Loucy (cell line): ENCODE measurements at regions not wholly inside any gene's neighbourhood (a gene's known extent, or its start where the extent isn't known, plus 50 kb on each side); places are given as distances from the start of the nearest gene placed in this dataset.

Source experiments
- H2AFZ ChIP-seq: fragments of 200-600 bp; sonication (generic); 2 replicates; pipeline ENCODE4 v1.6.0; 2016; ENCODE audit warnings: antibody characterized with exemption, mild to moderate bottlenecking, low read length, moderate library complexity
- H3F3A ChIP-seq: fragments of 200-600 bp; 2 replicates; pipeline ENCODE4 v1.6.0; 2016; ENCODE audit warnings: antibody characterized with exemption, low read depth, mild to moderate bottlenecking
- H3K27me3 ChIP-seq: fragments of 200-600 bp; sonication (generic); 2 replicates; pipeline ENCODE4 v1.6.1; 2014; ENCODE audit warnings: low read length, mild to moderate bottlenecking; ENCODE audit not compliant: insufficient read depth, poor library complexity, severe bottlenecking
- H3K36me3 ChIP-seq: fragments of 200-600 bp; sonication (generic); 2 replicates; pipeline ENCODE4 v1.6.1; 2016; ENCODE audit warnings: low read length; ENCODE audit not compliant: insufficient read depth
- H3K4me1 ChIP-seq: fragments of 200-600 bp; sonication (generic); 2 replicates; pipeline ENCODE4 v1.5.1; 2014; ENCODE audit warnings: low read length, mild to moderate bottlenecking; ENCODE audit not compliant: insufficient read depth, poor library complexity, severe bottlenecking
- H3K4me2 ChIP-seq: fragments of 200-600 bp; sonication (generic); 2 replicates; pipeline ENCODE4 v1.6.0; 2014; ENCODE audit warnings: antibody characterized with exemption, low read length, low read depth, mild to moderate bottlenecking; ENCODE audit not compliant: poor library complexity, severe bottlenecking
- H3K4me3 ChIP-seq: fragments of 200-600 bp; sonication (generic); 2 replicates; pipeline ENCODE4 v1.5.1; 2014; ENCODE audit warnings: low read length, mild to moderate bottlenecking, mixed read lengths; ENCODE audit not compliant: poor library complexity, severe bottlenecking
- H3K79me2 ChIP-seq: fragments of 200-600 bp; sonication (generic); 2 replicates; pipeline ENCODE4 v1.6.1; 2014; ENCODE audit warnings: low read length; ENCODE audit not compliant: insufficient read depth
- H3K9ac ChIP-seq: fragments of 200-600 bp; sonication (generic); 2 replicates; pipeline ENCODE4 v1.6.0; 2014; ENCODE audit warnings: mild to moderate bottlenecking, low read depth, low read length, moderate library complexity; ENCODE audit not compliant: poor library complexity, severe bottlenecking
- H3K9me2 ChIP-seq: fragments of 200-600 bp; sonication (generic); replicated peaks from 2 replicates; pipeline ENCODE4 v1.6.1; 2016; ENCODE audit warnings: low read depth, low read length, mixed read lengths
- H3K9me3 ChIP-seq: fragments of 200-600 bp; sonication (generic); 2 replicates; pipeline ENCODE4 v1.6.1; 2014; ENCODE audit warnings: mild to moderate bottlenecking, antibody characterized with exemption, low read length, low read depth; ENCODE audit not compliant: insufficient read depth
- H4K20me1 ChIP-seq: fragments of 200-600 bp; sonication (generic); 2 replicates; pipeline ENCODE4 v1.6.0; 2014; ENCODE audit warnings: antibody characterized with exemption, low read length, mild to moderate bottlenecking; ENCODE audit not compliant: insufficient read depth, poor library complexity, severe bottlenecking
- CTCF ChIP-seq: fragments of 200-600 bp; sonication (generic); conservative IDR thresholded peaks from 2 replicates; pipeline ENCODE4 v1.5.1; 2014; ENCODE audit warnings: mild to moderate bottlenecking, antibody characterized with exemption, low read length
- EZH2phosphoT487 ChIP-seq: fragments of 200-600 bp; IDR thresholded peaks from 2 replicates; pipeline ENCODE4 v1.6.1; 2018; ENCODE audit warnings: antibody characterized with exemption, mild to moderate bottlenecking, moderate library complexity, borderline replicate concordance

- Histone ChIP-seq H3K79me2 (no peaks in the 10 kb centered on the region), H3F3A (no peaks in the 10 kb centered on the region), H3K9me2 (no peaks in the 10 kb centered on the region), H4K20me1 (no peaks in the 10 kb centered on the region), H3K4me1 (no peaks in the 10 kb centered on the region), H3K27me3 (no peaks in the 10 kb centered on the region), H3K9ac (no peak overlapping the region), H3K4me3 (no peak overlapping the region), H3K36me3 (no peaks in the 10 kb centered on the region), H3K4me2 (no peak overlapping the region), H2AFZ (no peak overlapping the region), H3K9me3 (no peaks in the 10 kb centered on the region; the same call in 1 of the 2 replicates)
- no peak for TF ChIP-seq EZH2phosphoT487
- no peak for TF ChIP-seq CTCF
Observed at GRCh38 chr12:127728285-127728684, 538.7 kb upstream of the TMEM132C start.

DNA sequence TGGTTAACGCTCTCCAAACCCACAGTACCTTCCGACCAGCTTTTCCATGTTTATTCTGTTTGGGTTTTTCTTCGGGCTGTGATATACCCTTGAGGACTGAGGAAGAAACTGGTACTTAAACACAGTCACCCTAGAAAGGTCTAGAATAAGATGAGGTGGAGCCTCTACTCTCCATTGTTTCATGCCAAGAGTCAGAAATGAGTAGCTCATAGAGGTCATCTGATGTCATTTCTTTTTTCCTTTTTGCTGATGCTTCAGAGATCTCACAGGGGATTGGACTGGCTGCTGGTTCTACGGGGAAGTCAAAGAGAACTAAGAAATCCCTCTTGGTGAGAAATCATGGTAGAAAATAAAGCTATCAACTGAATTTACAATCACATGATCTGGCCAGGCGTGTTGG lies 538.2 kb upstream of the TMEM132C start:
- Histone ChIP-seq H4K20me1 (no peaks in the 10 kb centered on the region), H3K9ac (no peak overlapping the region), H3F3A (no peaks in the 10 kb centered on the region), H3K27me3 (no peaks in the 10 kb centered on the region), H3K4me2 (no peak overlapping the region), H3K36me3 (no peaks in the 10 kb centered on the region), H3K9me2 (no peaks in the 10 kb centered on the region), H2AFZ (no peak overlapping the region), H3K9me3 (no peaks in the 10 kb centered on the region; the same call in 1 of the 2 replicates), H3K79me2 (no peaks in the 10 kb centered on the region), H3K4me3 (no peak overlapping the region), H3K4me1 (no peaks in the 10 kb centered on the region)
- TF ChIP-seq CTCF (no peak), EZH2phosphoT487 (no peak)

GRCh38 chr12:127729381-127729780 lies 537.6 kb upstream of the TMEM132C start:
- H3K79me2 ChIP-seq, result no peaks in the 10 kb centered on the region
- no peak for TF ChIP-seq CTCF
- no peaks in the 10 kb centered on the region; the same call in 1 of the 2 replicates for H3K9me3 ChIP-seq
- no peak overlapping the region for H3K4me3 ChIP-seq
- no peaks in the 10 kb centered on the region for H4K20me1 ChIP-seq
- no peaks in the 10 kb centered on the region for H3F3A ChIP-seq
- H3K36me3 ChIP-seq, result no peaks in the 10 kb centered on the region
- no peaks in the 10 kb centered on the region for H3K4me1 ChIP-seq
- no peak overlapping the region for H2AFZ ChIP-seq
- H3K27me3 ChIP-seq, result no peaks in the 10 kb centered on the region
- no peak overlapping the region for H3K4me2 ChIP-seq
- no peak overlapping the region for H3K9ac ChIP-seq
- H3K9me2 ChIP-seq, result no peaks in the 10 kb centered on the region
